HS-27A (cell line): ENCODE measurements at regions not wholly inside any gene's neighbourhood (a gene's known extent, or its start where the extent isn't known, plus 50 kb on each side); places are given as distances from the start of the nearest gene placed in this dataset.
"Not testable (repeated sequence)": the region's sequence is repeated elsewhere in the genome, so short reads cannot be mapped to it uniquely, and the experiment has no call there.

Experiments used
- DNase-seq: peaks from one replicate; pipeline ENCODE4 v3.0.0-alpha.2; 2012; ENCODE audit warnings: low read depth, missing footprints

DNA sequence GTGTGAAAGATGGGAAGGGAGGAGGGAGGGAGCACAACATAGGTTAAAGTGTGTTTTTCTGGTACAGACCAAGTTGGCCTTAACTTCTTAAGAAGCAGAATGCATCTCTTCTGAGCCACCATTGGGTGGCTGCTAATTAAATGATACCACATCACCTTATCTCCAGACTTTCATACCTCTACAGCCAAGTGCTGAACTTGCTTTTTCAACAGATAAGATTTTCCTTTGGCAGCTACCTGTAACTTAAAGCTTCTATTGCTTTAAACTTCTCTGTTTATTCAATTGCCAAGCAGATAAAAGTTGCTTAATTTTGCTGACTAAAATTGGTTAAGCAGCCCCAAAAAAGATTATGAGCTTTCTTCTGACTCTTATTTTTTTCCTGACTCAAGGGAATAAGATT is 292.4 kb upstream of the SGO1 start:
- DNase-seq: no peak

DNA sequence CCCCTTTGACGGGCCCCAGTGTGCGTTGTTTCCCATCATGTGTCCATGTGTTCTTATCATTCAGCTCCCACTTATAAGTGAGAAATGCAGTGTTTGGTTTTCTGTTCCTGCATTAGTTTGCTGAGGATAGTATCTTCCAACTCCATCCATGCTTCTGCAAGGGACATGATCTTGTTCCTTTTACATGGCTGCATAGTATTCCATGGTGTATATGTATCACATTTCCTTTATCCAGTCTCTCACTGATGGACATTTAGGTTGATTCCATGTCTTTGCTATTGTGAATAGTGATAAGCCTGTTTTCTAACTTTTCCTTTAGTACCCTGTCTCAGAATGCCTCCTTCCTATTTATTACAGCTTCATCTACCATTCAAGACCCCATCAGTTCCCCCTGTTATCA is 278.2 kb upstream of the SGO1 start:
- DNase-seq: not testable (repeated sequence)

DNA sequence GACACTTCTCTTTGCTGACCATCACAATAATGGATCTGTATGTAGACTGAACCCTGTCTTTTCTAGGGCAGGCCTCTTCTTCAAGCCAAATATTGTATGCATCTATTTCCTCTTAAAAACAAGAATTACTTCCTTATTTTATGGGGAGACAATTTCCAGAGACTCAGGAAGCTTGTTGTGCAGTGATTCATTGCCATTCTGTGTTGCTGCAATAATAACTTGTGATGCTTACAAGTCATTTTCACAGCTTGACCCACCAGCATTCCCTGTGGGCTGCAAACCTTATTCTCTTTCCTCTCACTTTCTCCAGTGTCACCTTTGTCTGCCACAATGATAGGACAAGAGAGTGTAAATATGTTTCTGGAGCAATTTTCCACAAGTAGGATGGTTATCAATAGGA is 276.7 kb upstream of the SGO1 start:
- no peak for DNase-seq

DNA sequence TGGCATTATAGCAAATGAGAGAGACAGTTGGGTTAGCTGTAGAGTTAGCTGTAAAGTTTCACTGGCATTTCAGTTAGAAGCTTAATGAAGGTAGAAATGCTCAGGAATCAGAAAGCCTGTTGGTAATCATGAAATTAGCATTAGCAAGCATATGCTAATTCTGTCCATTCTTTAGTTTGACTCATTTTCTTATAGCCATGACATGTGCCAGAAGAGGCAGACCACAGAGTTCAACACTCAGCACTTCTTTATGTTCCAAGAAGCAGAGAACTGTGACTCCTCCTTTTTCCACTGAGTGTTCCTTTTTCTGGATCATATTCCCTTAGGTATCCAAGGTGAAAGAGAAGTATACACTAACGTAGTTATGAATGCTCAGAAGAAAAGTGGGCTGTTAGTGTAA is 276.2 kb upstream of the SGO1 start:
- DNase-seq: no peak

DNA sequence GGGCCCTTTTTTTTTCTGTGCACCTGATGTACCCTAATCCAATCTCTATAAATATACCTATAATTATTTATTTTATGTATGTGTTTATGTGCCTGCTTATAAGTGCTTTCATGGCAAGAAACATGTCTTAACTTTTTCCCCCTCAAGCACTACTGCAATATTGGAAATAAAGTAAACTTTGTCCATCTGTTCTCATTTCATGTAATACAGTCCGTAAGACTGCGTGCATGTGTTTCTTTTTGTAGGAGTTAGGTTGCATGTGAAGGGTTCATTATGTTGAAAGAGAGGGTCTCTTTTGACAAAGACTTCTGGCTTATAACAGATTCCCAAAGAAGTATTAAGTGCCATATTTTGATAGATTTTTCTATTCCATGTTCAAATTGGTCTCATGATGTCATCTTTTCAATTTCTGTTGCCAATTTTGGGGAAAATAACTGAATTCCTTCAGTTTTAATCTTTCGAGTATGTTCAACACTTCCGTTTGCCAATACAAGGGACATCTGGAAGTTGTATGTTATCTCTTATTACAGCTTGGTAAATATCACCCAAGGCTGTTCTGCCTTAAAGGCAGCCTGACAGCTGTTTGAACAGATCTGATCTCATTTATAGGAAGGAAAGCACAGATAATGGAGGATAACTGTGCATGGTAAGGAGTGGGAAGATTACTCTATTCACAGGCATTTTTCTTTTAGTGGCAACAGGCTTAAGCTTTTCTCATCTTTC is 273.1 kb upstream of the SGO1 start:
- DNase-seq: no peak

DNA sequence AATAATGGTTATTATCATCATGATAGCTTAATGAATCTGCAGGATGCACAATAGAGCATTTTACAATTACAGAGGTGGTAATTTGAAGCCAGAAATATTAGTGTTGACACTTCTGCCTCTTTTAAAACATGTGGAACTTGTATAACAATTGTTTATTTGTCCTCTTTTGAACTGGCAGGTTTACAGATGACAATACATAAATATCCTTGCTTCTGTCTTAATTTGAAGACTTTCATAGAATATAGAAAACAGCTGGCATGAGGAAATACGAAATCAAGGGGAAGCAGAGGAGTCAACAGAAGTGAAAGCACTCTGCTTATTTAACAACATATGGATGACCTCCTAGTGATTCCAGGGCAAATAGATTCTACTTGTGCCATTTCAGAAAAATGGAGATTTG is 270.5 kb upstream of the SGO1 start:
- DNase-seq: no peak

DNA sequence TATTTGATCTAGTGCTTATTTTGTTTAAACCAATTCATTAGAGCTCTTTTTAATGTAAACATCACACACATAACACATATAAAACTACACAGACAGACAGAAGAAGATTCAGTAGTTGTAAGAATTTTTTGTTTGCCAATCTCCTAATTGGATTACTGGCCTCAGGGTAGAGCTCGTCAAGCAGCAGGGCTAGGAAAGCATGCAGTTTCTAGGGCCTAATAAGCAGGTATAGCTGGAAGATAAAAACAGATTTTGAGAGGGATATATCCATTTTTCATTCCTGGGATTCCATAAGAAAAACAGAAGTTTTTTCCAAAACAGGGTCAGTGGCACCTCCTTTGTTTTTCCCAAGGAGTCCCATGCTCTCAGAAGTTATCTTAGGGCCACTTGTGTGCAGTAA is 265.2 kb upstream of the SGO1 start:
- no peak for DNase-seq

DNA sequence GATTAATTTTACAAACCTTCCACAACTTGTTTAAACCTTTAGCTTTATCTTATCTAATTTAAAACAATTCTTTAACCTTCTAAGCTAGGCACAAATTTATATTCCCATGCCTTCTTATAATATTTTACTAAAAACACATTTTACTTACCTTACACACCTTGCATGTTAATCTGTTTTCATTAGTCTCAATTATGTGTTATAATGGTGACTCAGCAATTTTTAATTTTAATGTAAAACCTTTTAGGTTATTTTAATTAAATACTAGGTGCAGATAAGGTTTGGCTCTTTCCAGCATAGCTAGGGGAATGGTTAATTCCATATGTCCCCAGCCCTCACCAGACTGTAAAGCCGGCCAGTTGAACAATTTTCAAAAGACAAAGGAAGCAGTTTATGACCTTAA is 264.6 kb upstream of the SGO1 start:
- DNase-seq: no peak

DNA sequence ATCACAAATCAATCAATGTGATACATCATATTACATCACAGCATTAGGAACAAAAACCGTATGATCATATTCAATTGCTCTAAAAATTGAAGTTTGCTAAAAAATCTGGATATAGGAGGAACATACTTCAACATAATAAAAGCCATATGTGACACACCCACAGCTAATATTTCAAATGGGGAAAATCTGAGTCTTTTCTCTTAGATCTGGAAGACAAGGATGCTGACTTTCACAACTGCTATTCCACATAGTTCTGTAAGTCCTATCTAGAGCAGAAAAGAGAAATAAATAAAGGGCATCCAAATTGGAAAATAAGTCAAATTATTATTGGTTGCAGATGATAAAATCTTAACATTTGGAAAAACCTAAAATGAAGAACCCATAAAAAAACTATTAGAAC is 256.8 kb upstream of the SGO1 start:
- DNase-seq: no peak

DNA sequence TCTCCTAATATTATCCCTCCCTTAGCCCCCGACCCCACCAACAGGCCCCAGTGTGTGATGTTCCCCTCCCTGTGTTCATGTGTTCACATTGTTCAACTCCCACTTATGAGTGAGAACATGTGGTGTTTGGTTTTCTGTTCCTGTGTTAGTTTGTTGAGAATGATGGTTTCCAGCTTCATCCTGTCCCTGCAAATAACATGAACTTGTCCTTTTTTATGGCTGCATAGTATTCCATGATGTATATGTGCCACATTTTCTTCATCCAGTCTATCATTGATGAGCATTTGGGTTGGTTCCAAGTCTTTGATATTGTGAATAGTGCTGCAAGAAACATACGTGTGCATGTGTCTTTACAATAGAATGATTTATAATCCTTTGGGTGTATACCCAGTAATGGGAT is 241.3 kb upstream of the SGO1 start:
- DNase-seq: not testable (repeated sequence)

DNA sequence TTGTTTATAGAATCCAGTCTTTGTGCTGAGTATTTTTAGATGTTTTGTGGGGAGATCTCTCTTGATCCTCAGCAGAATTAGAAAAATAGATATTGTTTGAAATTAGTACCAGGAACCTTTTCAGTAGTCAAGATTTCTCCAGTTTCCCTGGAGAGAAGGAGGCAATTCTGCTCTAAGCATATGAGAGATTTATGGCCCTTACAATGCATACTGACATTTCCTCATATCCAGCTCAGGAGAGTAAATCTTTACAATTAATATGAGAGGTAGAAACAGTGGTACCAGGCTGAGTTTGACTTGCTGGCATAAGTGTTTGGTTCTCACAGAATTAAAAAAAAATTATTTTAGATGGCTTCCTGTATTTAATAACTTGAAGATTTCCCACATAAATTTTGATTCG is 239.1 kb upstream of the SGO1 start:
- no peak for DNase-seq

DNA sequence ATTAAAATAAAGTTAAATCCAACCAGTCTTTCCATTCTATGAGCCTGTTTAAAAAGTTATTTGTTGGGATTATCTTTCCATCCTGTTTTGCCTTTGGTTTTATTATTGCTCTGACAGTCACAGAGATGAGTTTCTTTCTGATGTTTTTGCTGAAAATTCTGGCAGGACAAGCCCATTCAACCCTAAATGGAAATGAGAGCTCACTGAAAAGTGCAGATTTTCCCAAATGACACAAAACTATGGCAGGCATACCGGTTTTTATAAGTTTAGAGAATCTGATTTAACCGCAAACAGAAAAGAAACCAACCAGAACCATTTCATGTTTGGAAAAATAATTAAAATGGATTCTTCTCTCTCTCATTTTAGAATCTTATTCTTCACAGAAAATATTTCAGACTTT is 238.1 kb upstream of the SGO1 start:
- no peak for DNase-seq

DNA sequence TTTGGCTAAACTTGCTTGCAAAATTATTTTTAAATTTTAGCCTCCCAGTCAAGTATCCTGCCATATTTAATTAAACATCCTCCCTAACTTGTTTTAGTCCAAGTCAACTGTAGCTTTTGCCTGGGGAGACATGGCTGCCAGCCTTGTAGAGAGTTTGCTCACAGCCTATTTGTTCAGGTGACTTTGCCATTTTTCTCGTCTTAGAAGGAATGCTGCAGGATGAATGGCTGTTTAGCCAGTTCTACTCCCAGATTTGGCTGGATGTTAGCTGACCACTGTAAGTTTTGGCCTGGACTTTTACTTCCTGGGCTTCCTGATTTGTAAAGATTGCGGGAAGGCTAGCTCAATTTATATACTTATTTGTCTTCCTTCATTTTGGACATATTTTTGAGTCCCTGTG is 236.4 kb upstream of the SGO1 start:
- no peak for DNase-seq

DNA sequence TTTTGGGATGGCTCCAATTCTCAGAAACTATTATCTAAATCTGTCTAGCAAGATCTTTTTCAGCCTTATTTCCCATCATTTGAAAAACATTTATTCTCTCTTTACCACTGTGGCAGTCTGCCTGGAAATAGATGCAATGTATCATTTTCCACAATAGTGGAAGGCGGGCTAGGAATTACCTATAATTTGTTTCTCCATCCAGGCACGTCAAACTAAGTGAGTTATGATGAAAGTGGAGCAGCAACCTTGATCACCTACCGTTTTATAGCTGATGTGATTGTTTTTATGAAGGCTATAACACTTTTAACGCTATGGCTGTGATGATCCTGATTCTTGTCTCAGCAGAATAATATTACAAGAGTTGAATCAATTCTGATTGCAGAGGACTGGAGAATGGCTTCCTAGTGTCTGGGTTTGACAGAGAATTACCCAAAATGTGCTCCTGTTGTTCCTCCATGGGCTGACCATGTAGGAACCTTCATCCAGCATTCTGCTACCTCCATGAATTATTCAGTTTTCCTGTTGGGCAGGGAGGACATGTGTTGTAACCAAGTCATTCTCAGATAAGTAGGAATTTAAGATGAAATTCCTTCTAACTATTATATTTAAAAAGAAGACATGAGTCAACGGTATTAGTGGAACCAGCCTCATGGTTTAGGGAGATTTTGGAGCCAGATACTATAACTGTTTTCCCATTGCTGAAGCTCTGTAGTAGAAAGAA is 231.5 kb upstream of the SGO1 start:
- DNase-seq: no peak

DNA sequence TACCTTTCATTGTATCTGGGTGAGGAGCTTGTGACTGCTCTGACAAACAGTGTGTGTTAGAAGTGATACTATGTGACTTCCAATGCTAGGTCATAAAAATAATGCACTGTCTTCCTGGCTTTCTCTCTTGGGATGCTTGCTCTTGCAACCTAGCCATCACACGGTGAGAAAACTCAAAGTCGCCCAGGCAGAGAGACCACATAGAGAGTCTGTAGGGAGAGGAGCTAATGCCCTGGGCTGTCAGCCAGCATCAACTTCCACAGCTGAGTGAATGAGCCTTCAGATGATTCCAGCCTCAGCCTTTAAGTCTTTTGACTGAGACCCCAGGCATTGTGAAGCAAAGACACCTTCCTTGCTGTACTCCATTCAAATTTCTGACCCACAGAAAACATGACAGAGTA is 220.6 kb upstream of the SGO1 start:
- no peak for DNase-seq

DNA sequence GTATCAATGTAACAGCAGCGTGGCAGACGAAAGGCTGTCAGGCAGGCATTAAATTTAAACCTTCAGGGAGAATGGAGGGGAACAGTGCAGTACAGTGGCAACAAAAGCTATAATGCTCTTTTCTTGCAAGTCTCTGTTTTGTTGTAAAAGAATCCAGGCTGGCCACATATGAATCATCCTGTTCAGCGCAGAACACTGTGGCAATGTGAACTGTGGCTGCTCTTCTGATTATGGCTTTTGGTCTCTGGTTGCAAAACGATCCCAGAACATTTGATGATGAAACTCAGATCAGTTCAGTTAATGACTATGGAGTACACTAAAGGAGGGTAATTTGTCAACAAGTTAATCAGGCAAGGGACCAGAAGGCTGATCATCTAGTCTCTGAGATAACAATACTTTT is 219.7 kb upstream of the SGO1 start:
- DNase-seq: peak; percentile 9

DNA sequence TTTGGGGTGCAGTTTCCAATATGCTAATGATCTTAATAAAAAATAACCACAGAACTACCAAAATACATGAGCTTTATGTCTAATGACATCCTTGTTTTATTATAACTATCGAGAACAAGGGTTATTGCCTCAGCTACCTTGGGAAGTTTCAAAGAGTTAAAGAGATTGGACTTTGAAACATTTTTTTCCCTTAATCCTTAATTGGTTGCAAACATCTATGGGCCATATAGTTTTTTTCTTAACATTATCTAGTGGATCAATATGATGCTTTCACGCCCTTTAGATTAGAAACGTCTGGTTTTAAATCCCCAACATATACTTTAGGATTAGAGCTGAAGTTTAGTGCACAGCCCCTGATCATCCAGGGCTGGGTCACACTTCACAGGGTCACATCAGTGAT is 219.2 kb upstream of the SGO1 start:
- no peak for DNase-seq

DNA sequence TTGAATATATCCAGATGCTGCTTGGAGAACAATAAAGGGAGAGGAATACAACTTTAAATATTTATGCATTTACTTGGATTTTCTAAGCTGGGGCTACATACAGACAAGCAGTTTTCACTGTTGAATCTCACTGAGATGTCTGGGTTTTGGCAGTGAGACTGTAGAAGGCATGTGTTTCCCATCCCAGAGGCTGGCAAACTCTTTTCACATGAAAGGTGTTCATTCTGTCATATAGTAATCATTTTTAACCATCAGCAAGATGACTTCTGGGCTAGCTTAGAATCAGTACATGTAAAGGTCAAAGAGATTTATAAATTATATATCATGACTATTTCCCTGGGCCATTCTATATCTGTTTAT is 218.7 kb upstream of the SGO1 start:
- no peak for DNase-seq

DNA sequence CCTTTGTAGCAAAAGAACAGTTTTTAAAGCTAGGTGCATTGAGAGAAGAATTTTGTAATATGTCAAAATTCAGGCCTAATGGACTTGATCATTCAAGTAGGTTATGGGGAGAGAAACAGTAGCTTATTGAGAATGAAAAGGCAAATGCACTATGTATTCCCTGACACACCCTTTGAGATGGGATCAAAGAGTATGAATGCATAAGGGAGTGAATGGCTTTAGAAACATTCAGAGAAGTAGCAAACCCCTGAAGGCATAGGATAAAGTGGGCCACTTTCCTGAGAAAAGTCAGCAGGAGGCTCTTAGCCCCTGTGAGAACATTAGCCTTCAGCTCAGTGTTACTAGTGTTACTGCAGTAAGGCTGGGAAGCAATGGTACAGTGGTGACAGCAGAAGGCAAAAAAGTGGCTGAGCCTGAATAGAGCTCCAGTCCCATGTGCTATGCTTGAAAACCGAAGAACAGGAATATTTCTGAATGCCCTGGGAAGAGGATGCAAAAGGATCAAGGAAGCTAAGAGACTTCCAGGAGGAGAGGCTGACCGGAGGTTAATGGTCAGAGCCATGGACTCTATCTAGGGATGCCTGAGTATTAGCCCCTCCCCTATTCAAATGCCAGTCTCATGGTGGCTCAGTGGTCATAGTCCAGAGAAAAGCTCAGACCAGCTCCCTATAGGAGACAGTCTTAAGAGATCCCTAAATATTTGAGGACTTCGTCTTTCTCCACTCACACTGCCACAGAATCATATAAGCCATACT is 218.2 kb upstream of the SGO1 start:
- DNase-seq: no peak

DNA sequence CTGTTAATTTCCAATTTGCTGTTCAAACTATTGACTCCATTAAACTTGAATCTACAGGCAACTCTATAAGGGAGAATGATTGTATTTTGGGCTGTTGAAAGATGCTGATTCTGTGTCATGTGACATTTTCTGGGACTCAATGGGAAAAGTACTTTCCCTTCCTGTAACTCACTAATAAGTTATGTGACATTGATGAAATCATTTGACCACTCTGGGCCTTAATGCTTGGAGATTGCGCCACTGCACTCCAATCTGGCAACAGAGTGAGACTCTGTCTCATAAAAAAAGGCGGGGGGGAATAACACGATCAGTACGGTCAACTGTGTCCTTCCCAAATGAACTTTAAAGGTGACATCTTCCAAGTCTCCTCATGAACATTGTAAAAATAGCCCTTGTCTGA is 215.2 kb upstream of the SGO1 start:
- no peak for DNase-seq

DNA sequence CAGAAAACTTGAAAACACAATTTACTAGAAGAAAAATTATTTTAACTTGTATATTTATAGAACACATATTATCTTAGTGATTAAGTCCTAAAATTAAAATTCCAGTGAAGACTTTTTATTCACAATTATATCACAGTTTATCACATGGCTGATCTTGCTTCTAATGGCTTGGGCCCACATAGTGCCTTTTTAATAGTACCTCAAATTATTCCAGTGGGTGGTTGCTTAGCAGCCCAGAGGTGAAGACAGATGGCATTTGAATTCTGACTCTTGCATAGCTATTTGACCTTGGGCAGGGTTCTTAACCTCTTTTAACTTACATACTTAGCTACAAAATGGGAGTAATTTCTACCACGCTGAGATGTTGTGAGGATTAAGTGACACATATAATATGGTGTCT is 214.7 kb upstream of the SGO1 start:
- no peak for DNase-seq

DNA sequence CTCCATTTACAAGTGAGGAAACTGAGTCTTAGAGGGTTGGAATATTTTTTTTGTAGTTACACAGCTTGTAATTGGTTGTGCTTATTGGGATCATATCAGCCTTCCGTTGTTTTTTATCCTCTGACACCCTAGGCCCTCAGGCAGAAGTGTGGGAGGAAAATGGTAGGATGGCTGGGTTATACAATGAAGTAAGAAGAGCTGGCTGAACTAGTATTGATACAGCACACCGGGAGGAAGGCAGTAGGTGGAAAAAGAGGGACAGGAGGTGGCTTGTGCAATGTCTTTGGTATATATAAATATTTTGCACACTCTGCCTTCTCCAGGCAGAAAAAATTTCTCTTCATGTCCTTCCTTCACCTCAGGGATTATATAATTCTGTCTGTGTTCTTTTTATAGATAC is 214.3 kb upstream of the SGO1 start:
- no peak for DNase-seq

DNA sequence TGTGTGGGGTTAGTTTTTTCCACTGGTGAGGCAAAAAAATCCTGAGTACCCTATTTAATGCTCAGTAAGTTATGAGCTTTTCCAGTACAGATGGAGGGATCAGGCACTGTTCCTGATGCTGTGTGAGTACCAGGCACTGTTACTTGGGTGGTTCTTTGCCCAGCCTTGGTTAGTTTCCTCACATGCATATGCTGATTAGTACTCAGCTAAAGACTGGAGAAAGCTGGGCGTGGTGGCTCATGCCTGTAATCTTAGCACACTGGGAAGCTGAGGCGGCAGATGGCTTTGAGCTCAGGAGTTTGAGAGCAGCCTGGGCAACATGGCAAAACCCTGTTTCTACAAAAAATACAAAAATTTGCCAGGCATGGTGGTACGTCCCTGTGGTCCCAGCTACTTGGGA is 210.3 kb upstream of the SGO1 start:
- DNase-seq: no peak
